RWPE1 (cell line): ENCODE measurements at regions not wholly inside any gene's neighbourhood (a gene's known extent, or its start where the extent isn't known, plus 50 kb on each side); places are given as distances from the start of the nearest gene placed in this dataset.

Source experiments
- CTCF ChIA-PET: fragments of 350-600 bp; sonication (Branson Sonifier 250); formaldehyde crosslinking; extraction: SDS; loops from one replicate; lab custom pipeline; 2021; lab: Yijun Ruan, JAX
- POLR2A ChIA-PET: fragments of 400-600 bp; formaldehyde crosslinking; extraction: SDS; loops from one replicate; lab custom pipeline; 2020; ENCODE audit warnings: antibody characterized with exemption; ENCODE audit not compliant: low non-redundant PET; lab: Yijun Ruan, JAX
- DNase-seq: peaks from one replicate; pipeline ENCODE4 v3.0.0; 2012; ENCODE audit warnings: low spot score
- H3K27ac ChIP-seq: fragments of 450-650 bp; 2 replicates; pipeline ENCODE4 v1.5.1; 2017
- CTCF ChIP-seq: fragments of 450-650 bp; conservative IDR thresholded peaks from 2 replicates; pipeline ENCODE4 v1.5.1; 2017; ENCODE audit warnings: low read depth, mild to moderate bottlenecking

- ChIA-PET CTCF (no interaction called here), POLR2A (no interaction called here)
- TF ChIP-seq CTCF, result no peak
Measured at GRCh38 chr3:22938739-22939138, 264.4 kb upstream of the UBE2E2 start.

GRCh38 chr3:22939349-22939748, 263.8 kb upstream of the UBE2E2 start:
- no peak for DNase-seq
- ChIA-PET POLR2A (no interaction called here), CTCF (interaction anchor here (0.5 kb wide), 1 partner anchor 14 kb away, joined by 5 read pairs; no protein-coding TSS in a partner anchor)
- no peak for TF ChIP-seq CTCF
- H3K27ac ChIP-seq, result no peak overlapping the region

More at GRCh38 chr3:22938739-22939138, 264.4 kb upstream of the UBE2E2 start:
- no peak for DNase-seq
- no peak overlapping the region for H3K27ac ChIP-seq

- H3K27ac ChIP-seq, result no peak overlapping the region
- no peak for DNase-seq
- no peak for TF ChIP-seq CTCF
- POLR2A ChIA-PET, result no interaction called here
- CTCF ChIA-PET, result no interaction called here
Measured at GRCh38 chr3:22940285-22940684, 262.8 kb upstream of the UBE2E2 start.

GRCh38 chr3:22942981-22943380, 260.1 kb upstream of the UBE2E2 start:
- ChIA-PET POLR2A (no interaction called here), CTCF (interaction anchor here (0.6 kb wide), 1 partner anchor 212 kb away, joined by 3 read pairs; no protein-coding TSS in a partner anchor)
- TF ChIP-seq CTCF, result no peak
- no peak for DNase-seq
- H3K27ac ChIP-seq, result no peak overlapping the region

- ChIA-PET CTCF (no interaction called here), POLR2A (no interaction called here)
- H3K27ac ChIP-seq, result no peak overlapping the region
- TF ChIP-seq CTCF, result no peak
- no peak for DNase-seq
Measured at GRCh38 chr3:22947851-22948250, 255.3 kb upstream of the UBE2E2 start.

- TF ChIP-seq CTCF, result no peak
- ChIA-PET POLR2A (no interaction called here), CTCF (no interaction called here)
- DNase-seq, result no peak
- H3K27ac ChIP-seq, result no peak overlapping the region
Measured at GRCh38 chr3:22951910-22952309, 251.2 kb upstream of the UBE2E2 start.
